ENCODE measurements at regions not wholly inside any gene's neighbourhood (a gene's known extent, or its start where the extent isn't known, plus 50 kb on each side); places are given as distances from the start of the nearest gene placed in this dataset.

DNA sequence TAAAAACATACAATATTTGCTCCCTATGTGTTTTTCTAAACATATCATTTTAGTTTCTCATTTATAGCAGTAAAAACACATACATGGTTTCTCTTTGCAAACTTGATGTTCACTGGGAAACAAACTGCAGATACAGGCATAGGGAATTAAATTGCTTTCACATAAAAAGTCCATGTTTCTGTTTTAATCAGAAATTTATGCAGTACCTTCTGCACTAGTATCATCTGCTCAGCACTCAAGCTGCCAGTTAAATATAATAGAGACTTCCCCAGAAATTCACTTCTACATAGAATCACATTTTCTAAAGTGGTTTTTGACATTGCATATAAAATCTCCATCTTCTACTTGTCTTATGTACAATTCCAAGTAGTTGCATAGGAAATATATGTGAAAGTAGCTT lies 1107.3 kb upstream of the NRXN1 start:
- Mint-ChIP-seq H3K4me1 (ENCODE audit: low read depth) (peaks cover 10% of the 10 kb centered on the region), H3K9me3 (no peaks in the 10 kb centered on the region), H3K36me3 (ENCODE audit: low read depth) (no peaks in the 10 kb centered on the region), H3K27me3 (ENCODE audit: insufficient read depth) (no peaks in the 10 kb centered on the region), H3K4me3 (no peak overlapping the region), H3K27ac (no peak overlapping the region)
- no peak for TF ChIP-seq CTCF (IDR thresholded peaks at IDR 0.05)
- DNase-seq, result no peak

GRCh38 chr2:52135235-52135634 lies 1103.3 kb upstream of the NRXN1 start:
- no peak for DNase-seq
- H3K4me1 Mint-ChIP-seq (ENCODE audit: low read depth), result peaks cover 12% of the 10 kb centered on the region
- peaks cover 1% of the 10 kb centered on the region; the same call in 1 of the 2 replicates for H3K27me3 Mint-ChIP-seq (ENCODE audit: insufficient read depth)
- peaks cover 8% of the 10 kb centered on the region; the same call in 1 of the 2 replicates for H3K36me3 Mint-ChIP-seq (ENCODE audit: low read depth)
- H3K9me3 Mint-ChIP-seq, result peaks cover 4% of the 10 kb centered on the region; the same call in 1 of the 2 replicates
- H3K4me3 Mint-ChIP-seq, result no peak overlapping the region
- no peak for TF ChIP-seq CTCF (IDR thresholded peaks at IDR 0.05)
- no peak overlapping the region for H3K27ac Mint-ChIP-seq

DNA sequence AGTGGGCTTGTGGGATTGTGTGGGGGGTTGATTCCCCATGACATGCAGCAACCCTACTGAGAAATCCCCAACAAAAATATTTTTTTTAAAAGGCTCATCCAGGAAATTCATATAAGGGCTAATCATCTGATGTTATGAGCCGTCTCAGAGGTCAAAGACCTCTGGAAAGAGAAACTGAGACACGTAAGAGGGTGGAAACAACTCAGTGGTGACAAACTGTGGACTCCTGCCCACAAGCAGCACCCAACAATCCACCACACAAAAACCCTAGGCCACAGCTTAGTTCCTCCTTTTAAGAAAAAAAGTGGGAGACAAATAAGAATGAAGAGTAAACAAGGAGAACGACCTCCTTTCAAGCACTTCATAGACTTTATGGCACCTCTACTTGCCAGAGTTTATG lies 1096.1 kb upstream of the NRXN1 start:
- Mint-ChIP-seq H3K9me3 (peaks cover 9% of the 10 kb centered on the region), H3K4me3 (peak overlapping the region; percentile 68), H3K4me1 (ENCODE audit: low read depth) (peaks cover 19% of the 10 kb centered on the region), H3K36me3 (ENCODE audit: low read depth) (peaks cover 8% of the 10 kb centered on the region; the same call in 1 of the 2 replicates), H3K27me3 (ENCODE audit: insufficient read depth) (peaks cover 1% of the 10 kb centered on the region), H3K27ac (peak overlapping the region; percentile 74)
- DNase-seq, result no peak
- TF ChIP-seq CTCF (IDR thresholded peaks at IDR 0.05), result no peak

DNA sequence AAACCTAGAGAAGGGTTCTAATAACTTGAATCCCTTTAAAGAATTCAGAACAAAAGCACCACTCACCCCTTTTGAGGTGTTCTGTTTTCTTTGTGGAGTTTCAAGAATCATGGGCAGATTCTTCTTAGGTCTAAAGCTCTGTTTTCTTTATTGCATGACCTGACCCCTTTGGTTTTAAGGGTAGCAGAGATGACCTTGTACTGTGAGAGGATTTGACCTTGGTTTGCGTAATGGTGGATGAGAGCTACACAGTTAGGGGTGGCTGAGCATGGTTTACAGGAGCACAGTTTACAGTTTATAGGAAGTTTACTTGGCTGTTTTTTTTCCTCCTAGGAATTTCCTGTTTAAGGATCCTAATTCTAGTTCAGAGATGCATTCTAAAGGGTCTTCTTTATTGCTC lies 1095.6 kb upstream of the NRXN1 start:
- Mint-ChIP-seq H3K9me3 (peaks cover 9% of the 10 kb centered on the region), H3K4me3 (peak overlapping the region; percentile 68; the same call in 1 of the 2 replicates), H3K27me3 (ENCODE audit: insufficient read depth) (peaks cover 1% of the 10 kb centered on the region), H3K27ac (peak overlapping the region; percentile 74; the same call in 1 of the 2 replicates), H3K36me3 (ENCODE audit: low read depth) (peaks cover 8% of the 10 kb centered on the region; the same call in 1 of the 2 replicates), H3K4me1 (ENCODE audit: low read depth) (peaks cover 20% of the 10 kb centered on the region)
- DNase-seq, result no peak
- no peak for TF ChIP-seq CTCF (IDR thresholded peaks at IDR 0.05)

GRCh38 chr2:52117299-52117698 lies 1085.4 kb upstream of the NRXN1 start:
- Mint-ChIP-seq H3K36me3 (ENCODE audit: low read depth) (peaks cover 5% of the 10 kb centered on the region; the same call in 1 of the 2 replicates), H3K27ac (no peak overlapping the region), H3K4me3 (no peak overlapping the region), H3K27me3 (ENCODE audit: insufficient read depth) (no peaks in the 10 kb centered on the region), H3K9me3 (peaks cover 6% of the 10 kb centered on the region), H3K4me1 (ENCODE audit: low read depth) (peaks cover 16% of the 10 kb centered on the region)
- DNase-seq, result peak; percentile 13
- TF ChIP-seq CTCF (IDR thresholded peaks at IDR 0.05), result no peak

GRCh38 chr2:52115750-52116149 lies 1083.8 kb upstream of the NRXN1 start:
- Mint-ChIP-seq H3K9me3 (peaks cover 17% of the 10 kb centered on the region), H3K4me3 (no peak overlapping the region), H3K4me1 (ENCODE audit: low read depth) (peaks cover 14% of the 10 kb centered on the region), H3K27me3 (ENCODE audit: insufficient read depth) (no peaks in the 10 kb centered on the region), H3K36me3 (ENCODE audit: low read depth) (peaks cover 9% of the 10 kb centered on the region), H3K27ac (no peak overlapping the region)
- no peak for DNase-seq
- no peak for TF ChIP-seq CTCF (IDR thresholded peaks at IDR 0.05)

Measured in HFFc6 (cell line).